Endothelial cell of umbilical vein (primary cell): ENCODE measurements at regions not wholly inside any gene's neighbourhood (a gene's known extent, or its start where the extent isn't known, plus 50 kb on each side); places are given as distances from the start of the nearest gene placed in this dataset.

Experiments used
- BruUV-seq: library from RNA; stranded (reverse); fragments of 400-500 nt; replicated peaks from 2 replicates; lab custom pipeline; 2021; lab: Mats Ljungman, UMichigan
- CTCF ChIA-PET: fragments of 300-600, 350-600 bp; sonication (Branson Sonifier 250); formaldehyde crosslinking; loops from one replicate; lab custom pipeline; 2021; ENCODE audit warnings: antibody characterized with exemption, inconsistent platforms; lab: Charles Lee
- POLR2A ChIA-PET: fragments of 300-600, 350-600 bp; sonication (Branson Sonifier 250); formaldehyde crosslinking; loops from one replicate; lab custom pipeline; 2021; ENCODE audit warnings: antibody characterized with exemption, inconsistent platforms; lab: Charles Lee
- DNase-seq: peaks from one replicate; pipeline ENCODE4 v3.0.0-alpha.2; 2011; ENCODE audit warnings: low read depth, low spot score
- FAIRE-seq: peaks from 2 replicates; lab custom pipeline; 2011; peaks lifted over from hg19 to GRCh38; lab: Jason Lieb, UNC
- H2AFZ ChIP-seq: 2 replicates; pipeline ENCODE4 v1.6.0; 2012; ENCODE audit warnings: low read depth, low read length, control low read depth, inconsistent platforms
- H3K27ac ChIP-seq: 2 replicates; pipeline ENCODE4 v1.5.1; 2011; ENCODE audit warnings: low read depth, mild to moderate bottlenecking, control low read depth, low read length, moderate library complexity; ENCODE audit not compliant: insufficient read depth
- H3K27me3 ChIP-seq, 2 experiments: 2 replicates each; pipeline versions ENCODE4 v1.6.0 to v1.6.1; 2011; ENCODE audit warnings: low read length in 2 of 2, mixed read lengths in 1 of 2; ENCODE audit not compliant: control insufficient read depth in 2 of 2, insufficient read depth in 2 of 2
- H3K36me3 ChIP-seq, 2 experiments: 2 replicates in 1 of 2; 3 replicates in 1 of 2; pipeline ENCODE4 v1.5.1; 2011; ENCODE audit warnings: low read length in 2 of 2, mild to moderate bottlenecking in 1 of 2, moderate library complexity in 1 of 2; ENCODE audit not compliant: control insufficient read depth in 2 of 2, insufficient read depth in 2 of 2; ENCODE audit errors: extremely low read depth in 1 of 2
- H3K4me1 ChIP-seq: 3 replicates; pipeline ENCODE4 v1.5.1; 2011; ENCODE audit warnings: mild to moderate bottlenecking, low read length; ENCODE audit not compliant: control insufficient read depth, insufficient read depth; ENCODE audit errors: extremely low read depth
- H3K4me2 ChIP-seq: 2 replicates; pipeline ENCODE4 v1.6.1; 2011; ENCODE audit warnings: low read length, control low read depth, mixed read lengths; ENCODE audit not compliant: insufficient read depth
- H3K4me3 ChIP-seq, 3 experiments: fragments of 200-600 bp in 1 of 3; sonication (generic), shearing (Covaris generic) in 1 of 3; replicated peaks in 1 of 3; 2 replicates each; pipeline ENCODE4 v1.5.1; 2011 to 2016; ENCODE audit warnings: control low read depth in 3 of 3, low read length in 3 of 3, mild to moderate bottlenecking in 2 of 3, inconsistent platforms in 1 of 3, low read depth in 1 of 3, moderate library complexity in 1 of 3; ENCODE audit not compliant: insufficient read depth in 1 of 3
- H3K79me2 ChIP-seq: 2 replicates; pipeline ENCODE4 v1.6.0; 2012; ENCODE audit warnings: low read length, inconsistent platforms; ENCODE audit not compliant: control insufficient read depth, insufficient read depth
- H3K9ac ChIP-seq: replicated peaks from 2 replicates; pipeline ENCODE3; 2011; ENCODE audit warnings: low read length, control low read depth; ENCODE audit not compliant: insufficient read depth; ENCODE audit errors: extremely low read depth
- H3K9me1 ChIP-seq: replicated peaks from 3 replicates; pipeline ENCODE4 v1.6.0; 2011; ENCODE audit warnings: mild to moderate bottlenecking, low read length; ENCODE audit not compliant: control insufficient read depth, insufficient read depth; ENCODE audit errors: extremely low read depth
- H3K9me3 ChIP-seq: replicated peaks from 2 replicates; pipeline ENCODE4 v1.5.1; 2012; ENCODE audit warnings: low read length, inconsistent platforms; ENCODE audit not compliant: control insufficient read depth, insufficient read depth
- H4K20me1 ChIP-seq: replicated peaks from 2 replicates; pipeline ENCODE3; 2011; ENCODE audit warnings: mild to moderate bottlenecking, low read length; ENCODE audit not compliant: control insufficient read depth, insufficient read depth; ENCODE audit errors: extremely low read depth
- CTCF ChIP-seq, 2 donors: IDR thresholded peaks; 1 replicate in 1 of 2; 2 replicates in 1 of 2; pipeline ENCODE4 v1.5.1; 2011; ENCODE audit warnings: low read length in 2 of 2, mild to moderate bottlenecking in 2 of 2, moderate library complexity in 2 of 2, control low read depth in 1 of 2, inconsistent platforms in 1 of 2, low read depth in 1 of 2; ENCODE audit not compliant: insufficient read depth in 1 of 2; ENCODE audit errors: extremely low read depth in 1 of 2
- EZH2 ChIP-seq: IDR thresholded peaks from 2 replicates; pipeline ENCODE4 v1.6.1; 2012; ENCODE audit warnings: borderline replicate concordance, low read depth, mild to moderate bottlenecking, moderate library complexity, low read length, inconsistent platforms; ENCODE audit not compliant: severe bottlenecking
- FOS ChIP-seq: IDR thresholded peaks from 2 replicates; pipeline ENCODE4 v1.6.1; 2011; ENCODE audit warnings: mild to moderate bottlenecking, low read length, moderate library complexity, borderline replicate concordance; ENCODE audit not compliant: insufficient read depth
- GATA2 ChIP-seq: IDR thresholded peaks from 2 replicates; pipeline ENCODE4 v1.7.0; 2011; ENCODE audit warnings: low read depth, mild to moderate bottlenecking, moderate library complexity, mixed read lengths, low read length; ENCODE audit not compliant: insufficient read length, insufficient read depth
- JUN ChIP-seq: IDR thresholded peaks from 2 replicates; pipeline ENCODE4 v1.6.1; 2011; ENCODE audit warnings: borderline replicate concordance, low read depth; ENCODE audit not compliant: insufficient read length, insufficient read depth
- MAX ChIP-seq: IDR thresholded peaks from 2 replicates; pipeline ENCODE4 v1.6.1; 2011; ENCODE audit not compliant: insufficient read depth, insufficient read length
- POLR2A ChIP-seq: IDR thresholded peaks from 2 replicates; pipeline ENCODE4 v1.6.1; 2012; ENCODE audit warnings: low read depth, mild to moderate bottlenecking, control low read depth, low read length
- POLR2AphosphoS5 ChIP-seq: IDR thresholded peaks from 2 replicates; pipeline ENCODE4 v1.6.1; 2012; ENCODE audit warnings: low read depth, mild to moderate bottlenecking, control low read depth, low read length, moderate library complexity; ENCODE audit not compliant: insufficient read depth
- dilution Hi-C: fragments of 300-500 bp; cut with MboI; formaldehyde crosslinking; loops from one replicate; pipeline ENCODE4 v1.15.0; 2019; ENCODE audit warnings: low sequenced_read_pairs; ENCODE audit not compliant: extremely low pct_ligation_motif_present
- intact Hi-C: fragments of 100-400 bp; cut with micrococcal nuclease; formaldehyde crosslinking; loops from one replicate; pipeline ENCODE4 v1.10.0; 2022

GRCh38 chr3:19645093-19645492, 288.9 kb downstream of the EFHB start:
- Histone ChIP-seq H3K79me2 (no peaks in the 10 kb centered on the region), H3K4me1 (no peaks in the 10 kb centered on the region), H4K20me1 (no peaks in the 10 kb centered on the region), H3K27me3 (no peaks in the 10 kb centered on the region), H3K36me3 (no peaks in the 10 kb centered on the region), H3K4me2 (no peak overlapping the region), H2AFZ (no peak overlapping the region), H3K9me3 (peaks cover 2% of the 10 kb centered on the region), H3K9ac (no peak overlapping the region), H3K9me1 (no peaks in the 10 kb centered on the region), H3K27ac (no peak overlapping the region), H3K4me3 (no peak overlapping the region)
- ChIA-PET CTCF (no interaction called here), POLR2A (no interaction called here)
- intact Hi-C loops = no loop called here
- BruUV-seq = no TSS peak
- no peak for FAIRE-seq
- DNase-seq = no peak
- dilution Hi-C loops = no loop called here
- no peak for TF ChIP-seq GATA2
- no peak for TF ChIP-seq CTCF (IDR thresholded peaks at IDR 0.05; ENCODE audit: extremely low read depth in 1 of 2, insufficient read depth in 1 of 2, low read depth in 1 of 2, low read length in 2 of 2)
- no peak for TF ChIP-seq MAX
- TF ChIP-seq POLR2A = no peak
- TF ChIP-seq POLR2AphosphoS5 = no peak
- no peak for TF ChIP-seq EZH2
- TF ChIP-seq FOS = no peak
- TF ChIP-seq JUN = no peak
